22Rv1 (cell line): ENCODE measurements at regions not wholly inside any gene's neighbourhood (a gene's known extent, or its start where the extent isn't known, plus 50 kb on each side); places are given as distances from the start of the nearest gene placed in this dataset.

Experiments
- H3K27ac ChIP-seq: fragments of 450-650 bp; 2 replicates; pipeline ENCODE4 v1.5.1; 2017
- CTCF ChIP-seq: fragments of 450-650 bp; IDR thresholded peaks from 2 replicates; pipeline ENCODE4 v1.5.1; 2017; ENCODE audit warnings: mild to moderate bottlenecking
- ZFX ChIP-seq: fragments of 450-650 bp; IDR thresholded peaks from 2 replicates; pipeline ENCODE4 v1.6.1; 2017; ENCODE audit warnings: antibody characterized with exemption, borderline replicate concordance

GRCh38 chr10:8254350-8254749 lies 199.9 kb downstream of the GATA3 start:
- no peak for TF ChIP-seq ZFX
- TF ChIP-seq CTCF, result no peak

GRCh38 chr10:8255301-8255700 lies 200.8 kb downstream of the GATA3 start:
- H3K27ac ChIP-seq, result no peak overlapping the region
- TF ChIP-seq CTCF (no peak), ZFX (no peak)

More at GRCh38 chr10:8254350-8254749, 199.9 kb downstream of the GATA3 start:
- H3K27ac ChIP-seq, result no peak overlapping the region

GRCh38 chr10:8260645-8261044 lies 206.2 kb downstream of the GATA3 start:
- no peak for TF ChIP-seq CTCF
- TF ChIP-seq ZFX, result no peak
- H3K27ac ChIP-seq, result no peak overlapping the region

- no peak overlapping the region for H3K27ac ChIP-seq
- TF ChIP-seq ZFX, result no peak
- TF ChIP-seq CTCF, result no peak
Measured at GRCh38 chr10:8262317-8262716, 207.8 kb downstream of the GATA3 start.

- no peak overlapping the region for H3K27ac ChIP-seq
- TF ChIP-seq CTCF, result no peak
- TF ChIP-seq ZFX, result no peak
Measured at GRCh38 chr10:8269976-8270375, 215.5 kb downstream of the GATA3 start.

GRCh38 chr10:8272794-8273425 lies 218.4 kb downstream of the GATA3 start:
- H3K27ac ChIP-seq, result peak overlapping the region; percentile 25; the same call in 1 of the 2 replicates
- TF ChIP-seq ZFX (no peak), CTCF (no peak)

GRCh38 chr10:8273749-8274148 lies 219.3 kb downstream of the GATA3 start:
- no peak overlapping the region; the same call in 1 of the 2 replicates for H3K27ac ChIP-seq
- no peak for TF ChIP-seq CTCF
- TF ChIP-seq ZFX, result no peak
